IgD-negative memory B cell (primary cell): ENCODE measurements at regions not wholly inside any gene's neighbourhood (a gene's known extent, or its start where the extent isn't known, plus 50 kb on each side); places are given as distances from the start of the nearest gene placed in this dataset.

Experiments
- H3K27ac Mint-ChIP-seq, 3 donors: one replicate each; pipeline ENCODE4 v1.8.0; 2020 to 2022; ENCODE audit warnings: mild to moderate bottlenecking in 3 of 3, mixed read lengths in 3 of 3, moderate library complexity in 1 of 3
- H3K27me3 Mint-ChIP-seq: one replicate; pipeline ENCODE4 v1.8.0; 2021; ENCODE audit warnings: mixed read lengths
- H3K36me3 Mint-ChIP-seq: one replicate; pipeline ENCODE4 v1.8.0; 2020; ENCODE audit warnings: mild to moderate bottlenecking, mixed read lengths
- H3K4me1 Mint-ChIP-seq, 3 donors: one replicate each; pipeline ENCODE4 v1.8.0; 2020 to 2022; ENCODE audit warnings: mixed read lengths in 3 of 3, mild to moderate bottlenecking in 1 of 3
- H3K4me3 Mint-ChIP-seq, 4 donors: one replicate each; pipeline ENCODE4 v1.8.0; 2020 to 2022; ENCODE audit warnings: mild to moderate bottlenecking in 4 of 4, mixed read lengths in 4 of 4, moderate library complexity in 3 of 4
- H3K9me3 Mint-ChIP-seq, 3 donors: one replicate each; pipeline ENCODE4 v1.8.0; 2020 to 2021; ENCODE audit warnings: mixed read lengths in 3 of 3, mild to moderate bottlenecking in 1 of 3

DNA sequence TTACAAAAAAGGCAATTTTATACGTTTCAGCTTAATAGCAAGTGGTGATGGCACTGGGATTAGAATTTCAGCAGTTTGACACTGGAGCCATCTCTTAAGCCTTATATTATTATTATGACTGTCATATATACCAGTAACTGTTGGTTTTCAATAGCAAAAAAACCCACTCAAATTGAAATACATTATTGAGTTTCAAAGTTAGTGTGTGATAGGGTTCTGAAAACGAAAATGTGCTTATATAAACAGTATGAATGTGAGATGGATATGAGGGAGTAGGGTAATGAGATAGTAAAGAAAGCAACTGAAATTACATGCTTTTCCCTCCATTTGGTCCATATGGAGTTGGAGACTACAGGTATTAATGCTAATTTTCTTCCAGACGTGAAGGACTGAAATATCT lies 68.6 kb upstream of the ACTBL2 start:
- Mint-ChIP-seq H3K27ac (no peak overlapping the region), H3K36me3 (peaks cover 5% of the 10 kb centered on the region), H3K27me3 (peaks cover 3% of the 10 kb centered on the region), H3K4me3 (no peak overlapping the region), H3K9me3 (no peaks in the 10 kb centered on the region), H3K4me1 (no peaks in the 10 kb centered on the region)

DNA sequence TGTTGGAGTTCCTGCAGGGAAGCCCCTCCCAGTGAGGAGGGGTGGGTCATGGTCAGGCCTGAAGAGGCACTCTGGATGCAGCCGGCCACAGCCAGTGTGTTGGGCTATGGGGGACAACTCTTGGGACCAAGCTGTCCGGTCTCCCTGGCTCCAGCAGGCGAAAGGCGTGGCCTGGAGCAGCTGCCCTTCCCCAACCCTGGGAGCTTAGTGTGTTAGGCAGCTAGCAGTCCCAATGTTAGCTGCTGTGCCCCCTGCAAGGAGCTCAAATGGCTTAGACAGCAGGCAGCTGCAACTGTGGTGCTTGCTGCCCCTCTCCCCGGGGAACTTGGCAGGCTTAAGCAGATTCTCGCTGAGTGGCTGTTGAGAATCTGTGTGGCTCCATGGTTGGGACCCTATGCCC lies 67.5 kb upstream of the ACTBL2 start:
- H3K4me3 Mint-ChIP-seq = no peak overlapping the region
- H3K27ac Mint-ChIP-seq = no peak overlapping the region
- H3K4me1 Mint-ChIP-seq = no peaks in the 10 kb centered on the region
- H3K36me3 Mint-ChIP-seq = peaks cover 7% of the 10 kb centered on the region
- H3K9me3 Mint-ChIP-seq = no peaks in the 10 kb centered on the region
- H3K27me3 Mint-ChIP-seq = peaks cover 1% of the 10 kb centered on the region

DNA sequence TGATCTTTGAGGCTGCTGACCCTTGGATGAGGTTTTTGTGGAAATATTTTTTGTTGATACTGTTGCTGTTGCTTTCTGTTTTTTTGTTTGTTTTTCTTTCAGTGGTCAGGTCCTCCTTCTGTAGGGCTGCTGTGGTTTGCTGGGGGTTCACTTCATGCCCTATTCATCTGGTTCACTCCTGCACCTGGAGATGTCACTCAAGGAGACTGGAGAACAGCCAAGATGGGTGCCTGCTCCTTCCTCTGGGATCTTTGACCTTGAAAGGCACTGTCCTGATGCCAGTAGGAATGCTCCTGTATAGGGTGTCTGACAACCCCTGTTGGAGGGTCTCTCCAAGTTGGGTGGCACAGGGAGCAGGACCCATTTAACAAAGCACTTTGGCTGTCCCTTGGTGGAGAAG lies 67.0 kb upstream of the ACTBL2 start:
- Mint-ChIP-seq H3K27me3 (peaks cover 1% of the 10 kb centered on the region), H3K9me3 (no peaks in the 10 kb centered on the region)

DNA sequence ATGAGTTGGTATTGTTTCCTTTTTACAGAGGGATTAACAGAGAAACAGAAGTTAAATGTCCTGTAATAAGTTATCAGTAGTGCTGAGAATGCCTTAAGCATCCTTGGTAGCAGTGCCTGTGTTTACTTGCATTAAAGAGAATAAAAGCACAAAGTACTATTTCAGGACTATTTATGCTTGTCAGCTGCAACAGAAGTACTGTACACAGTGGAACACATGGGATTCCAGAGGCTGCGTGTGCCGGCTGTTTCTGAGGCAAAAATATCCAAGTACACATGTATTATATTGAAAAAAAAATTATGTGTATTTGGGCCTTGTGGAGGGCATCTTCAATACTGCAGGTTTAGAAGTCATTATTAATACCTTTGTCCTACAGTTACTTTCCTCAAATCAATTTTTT lies 58.2 kb upstream of the ACTBL2 start:
- H3K9me3 Mint-ChIP-seq = no peaks in the 10 kb centered on the region
- H3K27me3 Mint-ChIP-seq = peaks cover 2% of the 10 kb centered on the region
- H3K27ac Mint-ChIP-seq = no peak overlapping the region
- H3K4me3 Mint-ChIP-seq = no peak overlapping the region
- no peaks in the 10 kb centered on the region for H3K4me1 Mint-ChIP-seq
- no peaks in the 10 kb centered on the region for H3K36me3 Mint-ChIP-seq

More for the DNA sequence above, 67.0 kb upstream of the ACTBL2 start:
- no peak overlapping the region for H3K4me3 Mint-ChIP-seq
- H3K36me3 Mint-ChIP-seq = peaks cover 7% of the 10 kb centered on the region
- no peak overlapping the region for H3K27ac Mint-ChIP-seq
- H3K4me1 Mint-ChIP-seq = no peaks in the 10 kb centered on the region

GRCh38 chr5:57539281-57539701 lies 56.7 kb upstream of the ACTBL2 start:
- Mint-ChIP-seq H3K27ac (no peak overlapping the region), H3K4me3 (no peak overlapping the region), H3K27me3 (peaks cover 2% of the 10 kb centered on the region), H3K36me3 (no peaks in the 10 kb centered on the region), H3K4me1 (no peaks in the 10 kb centered on the region), H3K9me3 (no peaks in the 10 kb centered on the region)

GRCh38 chr5:57538341-57538955 lies 55.8 kb upstream of the ACTBL2 start:
- Mint-ChIP-seq H3K4me1 (no peaks in the 10 kb centered on the region), H3K9me3 (peaks cover 0 to 2% (median 0%) of the 10 kb centered on the region in 3 donors), H3K27ac (no peak overlapping the region), H3K27me3 (peaks cover 4% of the 10 kb centered on the region), H3K36me3 (no peaks in the 10 kb centered on the region), H3K4me3 (no peak overlapping the region)

- H3K9me3 Mint-ChIP-seq = peaks cover 0 to 2% (median 0%) of the 10 kb centered on the region in 3 donors
These were observed 55.2 kb upstream of the ACTBL2 start for GRCh38 chr5:57537811-57538210.

GRCh38 chr5:57532513-57533497 lies 50.2 kb upstream of the ACTBL2 start:
- no peaks in the 10 kb centered on the region for H3K36me3 Mint-ChIP-seq
- peaks cover 0 to 3% (median 0%) of the 10 kb centered on the region in 3 donors for H3K4me1 Mint-ChIP-seq
- H3K9me3 Mint-ChIP-seq = peaks cover 0 to 2% (median 0%) of the 10 kb centered on the region in 3 donors
- H3K27me3 Mint-ChIP-seq = peaks cover 4% of the 10 kb centered on the region
- H3K4me3 Mint-ChIP-seq = no peak overlapping the region
- no peak overlapping the region for H3K27ac Mint-ChIP-seq

More at GRCh38 chr5:57537811-57538210, 55.2 kb upstream of the ACTBL2 start:
- Mint-ChIP-seq H3K27me3 (peaks cover 4% of the 10 kb centered on the region), H3K4me3 (no peak overlapping the region), H3K36me3 (no peaks in the 10 kb centered on the region), H3K27ac (no peak overlapping the region), H3K4me1 (no peaks in the 10 kb centered on the region)
